Stimulated activated CD4-positive, alpha-beta T cell treated with anti-CD3 and anti-CD28 coated beads, Interleukin-15, amount 100 ng/mL, for 24 hours (primary cell): ENCODE measurements at regions not wholly inside any gene's neighbourhood (a gene's known extent, or its start where the extent isn't known, plus 50 kb on each side); places are given as distances from the start of the nearest gene placed in this dataset.

Experiments used
- DNase-seq: peaks from one replicate; pipeline ENCODE4 v3.0.0-alpha.2; 2020

DNA sequence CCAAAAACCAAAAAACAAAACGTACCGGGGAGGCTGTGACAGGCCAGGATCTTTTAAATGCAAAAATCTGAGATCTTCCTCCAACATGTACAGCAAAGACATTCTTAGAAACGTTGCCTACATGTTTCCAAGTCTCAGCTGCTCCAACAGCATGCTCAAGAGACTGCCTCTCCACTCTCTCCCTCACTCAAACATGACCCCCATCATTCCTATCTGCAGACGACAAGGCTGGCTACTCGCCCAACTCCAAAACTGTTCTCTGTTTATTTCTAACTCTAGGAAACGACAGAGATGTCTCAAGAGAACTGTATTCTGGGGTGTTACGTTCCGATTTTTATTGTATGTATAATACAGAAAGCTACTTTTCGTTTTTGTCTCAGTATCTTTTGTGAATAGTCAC, 57.5 kb upstream of the TMCC3 start:
- no peak for DNase-seq

DNA sequence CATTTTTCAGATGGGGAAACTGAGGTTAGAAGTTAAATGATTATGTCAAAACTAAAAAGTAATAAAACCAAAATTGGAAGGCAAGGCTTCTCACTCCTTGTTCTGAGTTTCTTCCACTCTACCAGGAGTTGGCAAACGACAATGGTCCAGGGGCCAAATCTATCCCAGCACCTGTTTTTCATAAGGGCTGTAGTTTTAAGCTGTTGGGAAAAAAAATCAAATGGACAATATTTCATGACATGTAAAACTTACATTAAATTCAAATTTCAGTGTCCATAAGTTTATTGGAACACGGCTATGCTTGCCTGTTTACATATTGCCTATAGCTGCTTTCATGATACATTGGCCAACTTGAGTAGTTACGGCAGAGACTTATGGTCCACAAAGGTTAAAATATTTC, 56.7 kb upstream of the TMCC3 start:
- no peak for DNase-seq

- peak; percentile 21 for DNase-seq
Measured at GRCh38 chr12:94706250-94706661, 55.9 kb upstream of the TMCC3 start.

DNA sequence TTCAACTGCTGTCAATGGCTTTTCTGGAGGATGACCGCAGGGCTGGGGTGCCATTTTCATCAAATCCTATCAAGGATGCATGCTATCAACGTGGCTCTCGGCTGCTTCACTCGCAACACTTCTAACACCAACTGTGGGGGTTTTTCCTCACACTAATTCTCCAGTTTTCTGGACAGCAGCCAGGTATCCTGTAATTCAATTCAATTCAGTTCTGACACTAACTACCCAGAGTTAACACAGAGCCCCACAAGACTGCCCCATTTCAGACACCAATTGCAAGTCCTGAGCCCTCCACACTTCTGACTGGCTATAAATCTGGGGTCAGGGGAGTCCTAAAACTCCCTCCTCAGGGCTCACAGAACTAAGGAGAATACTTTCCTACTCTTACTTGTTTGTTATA, 55.3 kb upstream of the TMCC3 start:
- no peak for DNase-seq

GRCh38 chr12:94704452-94705306, 54.3 kb upstream of the TMCC3 start:
- DNase-seq = no peak

DNA sequence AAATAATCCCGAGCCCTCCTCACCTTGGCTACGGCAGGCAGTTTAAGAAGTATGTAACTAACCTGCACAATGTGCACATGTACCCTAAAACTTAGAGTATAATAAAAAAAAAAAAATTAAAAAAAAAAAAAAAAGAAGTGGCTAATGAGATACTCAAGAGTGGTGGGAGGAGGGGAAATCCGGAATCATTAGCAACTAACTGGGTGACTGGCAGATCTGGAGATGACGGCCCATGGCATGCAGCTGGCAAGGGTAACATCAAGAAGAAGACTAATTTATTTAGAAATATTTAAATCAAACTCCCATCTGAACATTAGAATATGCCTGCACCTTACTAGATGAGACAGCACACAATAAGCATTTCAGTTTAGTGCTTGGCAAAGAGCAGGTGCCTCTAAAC, 52.3 kb upstream of the TMCC3 start:
- DNase-seq = no peak

- DNase-seq = no peak
Measured at GRCh38 chr12:94701711-94702110, 51.4 kb upstream of the TMCC3 start.

DNA sequence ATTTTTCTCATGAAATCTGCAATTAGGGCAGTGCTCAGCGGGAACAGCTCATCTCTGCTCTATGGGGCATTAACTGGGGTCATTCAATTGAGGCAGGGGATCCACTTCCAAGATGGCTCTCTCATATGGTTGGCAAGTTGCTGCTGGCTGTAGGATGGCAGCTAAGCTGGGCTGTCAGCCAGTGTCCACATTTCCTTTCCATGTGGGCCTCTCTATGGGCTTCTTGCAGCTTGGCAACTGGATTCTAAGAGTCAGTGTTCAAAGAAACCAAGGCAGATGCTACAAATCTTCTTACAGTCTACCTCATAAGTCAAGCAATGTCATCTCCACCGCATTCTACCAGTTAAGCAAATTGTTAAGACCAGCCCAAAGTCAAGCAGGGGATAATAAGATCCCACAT, 50.3 kb upstream of the TMCC3 start:
- DNase-seq = no peak
